Stimulated activated CD4-positive, alpha-beta T cell treated with anti-CD3 and anti-CD28 coated beads, Interleukin-15, amount 100 ng/mL, for 24 hours (primary cell): ENCODE measurements at regions not wholly inside any gene's neighbourhood (a gene's known extent, or its start where the extent isn't known, plus 50 kb on each side); places are given as distances from the start of the nearest gene placed in this dataset.
"Not testable (repeated sequence)": the region's sequence is repeated elsewhere in the genome, so short reads cannot be mapped to it uniquely, and the experiment has no call there.

Source experiments
- DNase-seq: peaks from one replicate; pipeline ENCODE4 v3.0.0-alpha.2; 2020

GRCh38 chr2:57044931-57045635 lies 861.3 kb downstream of the CCDC85A start:
- no peak for DNase-seq

- DNase-seq = no peak
These were observed 865.5 kb downstream of the CCDC85A start for GRCh38 chr2:57049273-57049672.

GRCh38 chr2:57050007-57050406 lies 866.2 kb downstream of the CCDC85A start:
- DNase-seq = no peak

GRCh38 chr2:57066301-57066700 lies 882.5 kb downstream of the CCDC85A start:
- DNase-seq = not testable (repeated sequence)

GRCh38 chr2:57075226-57075625 lies 891.4 kb downstream of the CCDC85A start:
- no peak for DNase-seq

- no peak for DNase-seq
These were observed 896.2 kb downstream of the CCDC85A start for GRCh38 chr2:57080035-57080434.

GRCh38 chr2:57084697-57085281 lies 901.0 kb downstream of the CCDC85A start:
- no peak for DNase-seq

- DNase-seq = no peak
These were observed 909.2 kb downstream of the CCDC85A start for GRCh38 chr2:57093020-57093419.

- no peak for DNase-seq
These were observed 914.1 kb downstream of the CCDC85A start for GRCh38 chr2:57097855-57098254.

- no peak for DNase-seq
These were observed 916.6 kb downstream of the CCDC85A start for GRCh38 chr2:57100436-57100835.

GRCh38 chr2:57105694-57106093 lies 921.9 kb downstream of the CCDC85A start:
- DNase-seq = no peak

- no peak for DNase-seq
These were observed 923.6 kb downstream of the CCDC85A start for GRCh38 chr2:57107353-57107752.

- DNase-seq = no peak
These were observed 927.7 kb downstream of the CCDC85A start for GRCh38 chr2:57111531-57111930.

GRCh38 chr2:57119141-57119540 lies 927.5 kb upstream of the VRK2 start:
- DNase-seq = no peak

GRCh38 chr2:57126410-57126809 lies 920.2 kb upstream of the VRK2 start:
- no peak for DNase-seq

GRCh38 chr2:57139179-57139578 lies 907.4 kb upstream of the VRK2 start:
- DNase-seq = no peak

GRCh38 chr2:57141269-57141668 lies 905.3 kb upstream of the VRK2 start:
- no peak for DNase-seq

- DNase-seq = no peak
These were observed 899.7 kb upstream of the VRK2 start for GRCh38 chr2:57146951-57147350.

GRCh38 chr2:57156231-57156924 lies 890.2 kb upstream of the VRK2 start:
- DNase-seq = no peak

- DNase-seq = no peak
These were observed 885.6 kb upstream of the VRK2 start for GRCh38 chr2:57160976-57161375.

- no peak for DNase-seq
These were observed 869.4 kb upstream of the VRK2 start for GRCh38 chr2:57177176-57177575.

GRCh38 chr2:57180042-57180567 lies 866.5 kb upstream of the VRK2 start:
- DNase-seq = no peak

- no peak for DNase-seq
These were observed 865.9 kb upstream of the VRK2 start for GRCh38 chr2:57180678-57181077.
